A673 (cell line): ENCODE measurements at regions not wholly inside any gene's neighbourhood (a gene's known extent, or its start where the extent isn't known, plus 50 kb on each side); places are given as distances from the start of the nearest gene placed in this dataset.

Experiments
- EZH2 ChIP-seq: fragments of 200-600 bp; sonication (generic); IDR thresholded peaks from 2 replicates; pipeline ENCODE4 v1.6.1; 2017; ENCODE audit warnings: borderline replicate concordance, low read depth, mild to moderate bottlenecking, mixed read lengths, antibody characterized with exemption, low read length; ENCODE audit not compliant: poor library complexity, severe bottlenecking
- TF ChIP-seq, protein P1 (sequence below): fragments of 300-800, 200-600 bp; sonication (generic); conservative IDR thresholded peaks from 2 replicates; pipeline ENCODE4 v1.5.1; 2017; ENCODE audit warnings: low read depth, mild to moderate bottlenecking, antibody characterized with exemption, low read length, moderate library complexity, mixed read lengths

DNA sequence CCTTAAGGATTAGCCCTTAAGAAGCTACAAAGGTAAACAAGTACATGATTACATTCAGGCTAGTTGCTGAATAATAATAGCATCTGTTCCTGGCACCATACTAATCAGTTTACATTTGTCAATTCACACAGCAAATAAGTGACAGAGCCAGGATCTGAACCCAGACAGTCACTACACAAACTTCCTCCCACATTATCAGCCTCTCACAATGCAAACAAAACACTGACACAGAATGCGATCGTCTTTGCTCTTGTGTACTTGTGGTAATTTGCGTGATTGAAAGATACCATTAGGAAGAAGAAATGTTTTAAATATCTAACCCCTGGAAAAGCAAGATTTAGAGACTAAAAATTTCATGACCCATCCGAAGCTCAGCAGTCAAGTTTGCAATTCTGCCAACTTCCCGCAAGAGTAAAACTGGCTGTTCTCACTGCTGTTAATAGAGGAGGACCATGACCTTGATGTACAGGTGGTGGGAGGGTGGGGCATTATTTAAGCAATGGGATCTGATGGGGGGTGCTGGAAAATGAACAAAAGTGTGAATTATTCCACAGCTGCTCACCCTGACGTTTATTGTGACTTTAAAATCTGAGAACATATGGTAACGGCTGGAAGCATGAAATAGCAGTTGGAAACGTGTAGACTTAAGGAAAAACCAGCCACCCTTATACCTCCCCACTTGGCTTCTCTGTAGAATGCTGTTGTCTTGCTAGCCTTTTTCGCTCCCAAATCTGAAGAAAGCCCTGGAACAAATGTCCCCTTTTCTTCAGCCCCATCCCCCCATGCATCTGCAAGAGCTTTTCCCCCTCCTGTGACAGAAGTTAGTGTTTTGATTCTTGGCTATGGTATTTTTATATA lies 95.3 kb upstream of the ARMC2 start:
- no peak for TF ChIP-seq EZH2
- TF ChIP-seq, protein P1, sequence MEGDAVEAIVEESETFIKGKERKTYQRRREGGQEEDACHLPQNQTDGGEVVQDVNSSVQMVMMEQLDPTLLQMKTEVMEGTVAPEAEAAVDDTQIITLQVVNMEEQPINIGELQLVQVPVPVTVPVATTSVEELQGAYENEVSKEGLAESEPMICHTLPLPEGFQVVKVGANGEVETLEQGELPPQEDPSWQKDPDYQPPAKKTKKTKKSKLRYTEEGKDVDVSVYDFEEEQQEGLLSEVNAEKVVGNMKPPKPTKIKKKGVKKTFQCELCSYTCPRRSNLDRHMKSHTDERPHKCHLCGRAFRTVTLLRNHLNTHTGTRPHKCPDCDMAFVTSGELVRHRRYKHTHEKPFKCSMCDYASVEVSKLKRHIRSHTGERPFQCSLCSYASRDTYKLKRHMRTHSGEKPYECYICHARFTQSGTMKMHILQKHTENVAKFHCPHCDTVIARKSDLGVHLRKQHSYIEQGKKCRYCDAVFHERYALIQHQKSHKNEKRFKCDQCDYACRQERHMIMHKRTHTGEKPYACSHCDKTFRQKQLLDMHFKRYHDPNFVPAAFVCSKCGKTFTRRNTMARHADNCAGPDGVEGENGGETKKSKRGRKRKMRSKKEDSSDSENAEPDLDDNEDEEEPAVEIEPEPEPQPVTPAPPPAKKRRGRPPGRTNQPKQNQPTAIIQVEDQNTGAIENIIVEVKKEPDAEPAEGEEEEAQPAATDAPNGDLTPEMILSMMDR: no peak
